Subcutaneous abdominal adipose tissue (tissue), 5 donors: ENCODE measurements at regions not wholly inside any gene's neighbourhood (a gene's known extent, or its start where the extent isn't known, plus 50 kb on each side); places are given as distances from the start of the nearest gene placed in this dataset.

Source experiments
- H3K27ac ChIP-seq: one replicate; pipeline ENCODE4 v1.7.0; 2013; ENCODE audit warnings: low read depth, mild to moderate bottlenecking, inconsistent platforms, low read length, moderate library complexity
- H3K27me3 ChIP-seq, 5 donors: one replicate each; pipeline ENCODE4 v1.7.0; 2013; ENCODE audit warnings: low read length in 5 of 5, inconsistent platforms in 1 of 5; ENCODE audit not compliant: control insufficient read depth in 5 of 5, insufficient read depth in 4 of 5
- H3K36me3 ChIP-seq, 5 donors: one replicate each; pipeline ENCODE4 v1.7.0; 2013; ENCODE audit warnings: low read length in 5 of 5; ENCODE audit not compliant: control insufficient read depth in 5 of 5, insufficient read depth in 5 of 5
- H3K4me1 ChIP-seq, 5 donors: one replicate each; pipeline ENCODE4 v1.7.0; 2013; ENCODE audit warnings: low read length in 5 of 5, mild to moderate bottlenecking in 3 of 5, moderate library complexity in 1 of 5; ENCODE audit not compliant: control insufficient read depth in 5 of 5, insufficient read depth in 5 of 5
- H3K4me3 ChIP-seq, 5 donors: one replicate each; pipeline ENCODE4 v1.7.0; 2013; ENCODE audit warnings: low read length in 5 of 5, low read depth in 1 of 5
- H3K9ac ChIP-seq, 5 donors: one replicate each; pipeline ENCODE4 v1.7.0; 2013; ENCODE audit warnings: low read length in 5 of 5, mild to moderate bottlenecking in 4 of 5, moderate library complexity in 3 of 5
- H3K9me3 ChIP-seq, 5 donors: one replicate each; pipeline ENCODE4 v1.7.0; 2013; ENCODE audit warnings: low read length in 5 of 5; ENCODE audit not compliant: control insufficient read depth in 5 of 5
- donor health status: healthy.
- donor health status: healthy.
- donor health status: healthy.
- donor health status: healthy.
- donor health status: healthy.

- no peak overlapping the region for H3K9ac ChIP-seq
- H3K4me3 ChIP-seq: no peak overlapping the region
- H3K4me1 ChIP-seq: peaks cover 3 to 10% (median 10%) of the 10 kb centered on the region in 5 donors
- H3K9me3 ChIP-seq: no peaks in the 10 kb centered on the region
- H3K36me3 ChIP-seq: no peaks in the 10 kb centered on the region
- peaks cover 0 to 2% (median 0%) of the 10 kb centered on the region in 5 donors for H3K27me3 ChIP-seq
- no peak overlapping the region for H3K27ac ChIP-seq
Observed at GRCh38 chr4:129358571-129358970, 262.6 kb downstream of the C4orf33 start.

- Histone ChIP-seq H3K9me3 (no peaks in the 10 kb centered on the region), H3K36me3 (no peaks in the 10 kb centered on the region), H3K27ac (no peak overlapping the region), H3K4me3 (no peak overlapping the region), H3K4me1 (peaks cover 3 to 10% (median 10%) of the 10 kb centered on the region in 5 donors), H3K27me3 (peaks cover 0 to 2% (median 0%) of the 10 kb centered on the region in 5 donors), H3K9ac (no peak overlapping the region)
Observed at GRCh38 chr4:129359461-129359860, 263.5 kb downstream of the C4orf33 start.

DNA sequence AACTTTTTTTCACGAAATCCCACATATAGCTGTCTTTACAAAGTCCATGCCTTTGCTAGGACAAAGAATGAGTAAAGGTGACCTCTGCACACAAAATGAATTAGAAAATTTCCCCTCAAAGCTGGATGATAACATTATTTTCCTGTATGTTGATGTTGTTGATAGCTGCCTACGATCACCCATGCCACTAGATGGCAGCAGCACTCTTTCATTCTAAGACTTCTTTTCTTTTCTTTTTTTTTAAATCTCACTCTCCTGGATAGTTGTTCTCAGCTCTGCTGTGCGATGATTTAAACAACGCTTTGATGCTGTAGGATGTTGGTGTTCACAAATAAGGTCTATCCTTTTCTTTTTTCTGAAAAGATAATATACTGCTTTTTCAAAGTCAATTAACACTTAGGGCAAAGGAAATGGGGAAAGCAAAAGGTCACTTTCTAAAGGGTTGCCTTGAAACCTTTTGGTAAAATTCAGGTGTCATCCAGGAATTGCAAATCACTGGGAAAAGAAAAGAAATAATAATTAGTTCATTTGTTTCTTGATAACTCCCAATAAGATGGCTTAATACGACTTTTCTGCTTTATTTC lies 266.8 kb downstream of the C4orf33 start:
- H3K9me3 ChIP-seq: no peaks in the 10 kb centered on the region
- no peak overlapping the region for H3K9ac ChIP-seq
- no peaks in the 10 kb centered on the region for H3K27me3 ChIP-seq
- H3K4me1 ChIP-seq: peaks cover 0 to 3% (median 0%) of the 10 kb centered on the region in 5 donors
- H3K4me3 ChIP-seq: no peak overlapping the region
- no peak overlapping the region for H3K27ac ChIP-seq
- no peaks in the 10 kb centered on the region for H3K36me3 ChIP-seq

DNA sequence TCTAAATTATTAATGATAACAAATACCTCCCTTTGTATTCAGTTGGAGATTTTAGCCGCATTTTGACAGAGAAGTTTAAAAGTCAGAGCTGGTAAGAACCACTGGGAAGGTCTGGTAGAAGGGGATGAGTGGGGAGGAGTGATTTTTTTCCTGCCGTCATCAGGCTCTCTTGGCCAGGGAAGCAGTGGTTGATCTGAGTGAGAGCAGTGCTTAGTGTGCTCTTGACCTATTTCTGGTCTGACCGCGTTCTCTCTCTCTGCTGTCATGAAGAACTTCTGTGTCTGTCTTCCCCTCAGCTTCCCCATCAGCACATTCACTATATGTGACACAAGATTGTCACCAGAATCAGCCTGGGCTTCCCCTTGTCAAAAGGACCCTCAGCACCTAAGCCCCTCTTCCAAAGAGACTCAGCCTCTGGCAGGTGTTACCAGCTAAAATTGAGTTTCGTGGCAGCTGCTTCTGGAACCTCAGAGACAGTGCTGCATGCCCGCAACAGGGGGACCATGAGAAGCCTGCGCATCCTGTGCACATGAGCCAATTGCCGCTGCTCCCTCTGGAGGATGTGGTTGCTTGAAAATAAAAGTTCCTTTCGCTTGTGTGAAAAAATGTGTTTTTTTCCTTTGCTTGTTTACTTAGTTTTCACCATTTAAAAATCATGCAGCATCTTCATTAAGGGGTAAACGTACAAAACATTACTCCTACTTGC lies 268.9 kb downstream of the C4orf33 start:
- Histone ChIP-seq H3K9ac (no peak overlapping the region), H3K27me3 (no peaks in the 10 kb centered on the region), H3K27ac (no peak overlapping the region), H3K4me3 (no peak overlapping the region), H3K4me1 (no peaks in the 10 kb centered on the region), H3K36me3 (no peaks in the 10 kb centered on the region), H3K9me3 (no peaks in the 10 kb centered on the region)

DNA sequence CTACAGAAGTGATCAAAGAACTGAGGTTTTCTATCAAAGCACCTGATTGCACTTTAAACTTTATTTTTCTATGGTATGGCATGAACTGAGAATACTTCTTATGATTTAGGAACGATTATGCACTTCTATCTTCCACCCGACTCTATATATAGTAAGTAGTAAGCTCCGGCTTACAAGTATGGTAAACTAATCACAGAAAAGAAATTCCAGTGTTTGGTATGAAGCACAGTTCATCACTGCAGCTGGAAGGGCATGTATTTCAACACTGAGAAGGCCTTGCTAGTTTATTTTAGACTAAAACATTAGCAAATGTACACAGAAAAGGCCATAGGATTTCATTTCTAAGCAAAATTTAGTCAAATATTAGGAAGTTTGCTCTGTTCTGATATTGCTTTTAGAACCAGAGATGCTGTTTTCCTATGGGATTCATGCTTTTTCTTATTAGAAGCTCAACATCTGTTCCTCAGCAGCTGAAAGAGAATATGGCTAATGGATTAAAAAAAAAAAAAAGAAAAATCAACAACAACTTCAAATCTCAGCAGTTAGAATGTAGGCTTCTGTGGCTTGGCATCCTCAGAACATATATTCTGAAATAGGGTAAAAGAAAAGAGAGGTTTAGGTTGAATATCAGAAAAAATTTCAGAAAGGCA lies 273.5 kb downstream of the C4orf33 start:
- Histone ChIP-seq H3K4me3 (no peak overlapping the region), H3K36me3 (no peaks in the 10 kb centered on the region), H3K9ac (no peak overlapping the region), H3K27me3 (no peaks in the 10 kb centered on the region), H3K4me1 (no peaks in the 10 kb centered on the region), H3K27ac (no peak overlapping the region), H3K9me3 (no peaks in the 10 kb centered on the region)

DNA sequence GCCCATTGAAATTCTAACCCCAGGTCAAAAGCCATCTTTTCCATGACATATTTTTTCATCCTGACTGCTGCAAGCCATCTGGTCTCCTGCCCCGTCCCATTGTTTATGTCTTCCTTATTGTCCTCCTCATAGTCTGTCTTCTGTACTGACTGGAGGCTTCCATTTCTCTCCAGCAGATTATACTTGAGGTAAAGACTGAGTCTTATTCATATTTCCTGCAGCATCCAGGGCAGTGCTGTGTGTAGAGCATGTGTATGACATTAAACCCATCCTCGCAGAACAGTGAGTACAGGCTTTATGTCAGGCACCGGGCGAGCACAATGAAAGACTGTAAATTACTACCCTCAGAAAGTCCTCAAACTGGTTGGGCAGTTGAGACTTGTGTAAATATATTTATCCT lies 275.1 kb downstream of the C4orf33 start:
- H3K9ac ChIP-seq: no peak overlapping the region
- no peak overlapping the region for H3K4me3 ChIP-seq
- H3K4me1 ChIP-seq: no peaks in the 10 kb centered on the region
- H3K36me3 ChIP-seq: no peaks in the 10 kb centered on the region
- no peaks in the 10 kb centered on the region for H3K27me3 ChIP-seq
- no peak overlapping the region for H3K27ac ChIP-seq
- H3K9me3 ChIP-seq: no peaks in the 10 kb centered on the region

DNA sequence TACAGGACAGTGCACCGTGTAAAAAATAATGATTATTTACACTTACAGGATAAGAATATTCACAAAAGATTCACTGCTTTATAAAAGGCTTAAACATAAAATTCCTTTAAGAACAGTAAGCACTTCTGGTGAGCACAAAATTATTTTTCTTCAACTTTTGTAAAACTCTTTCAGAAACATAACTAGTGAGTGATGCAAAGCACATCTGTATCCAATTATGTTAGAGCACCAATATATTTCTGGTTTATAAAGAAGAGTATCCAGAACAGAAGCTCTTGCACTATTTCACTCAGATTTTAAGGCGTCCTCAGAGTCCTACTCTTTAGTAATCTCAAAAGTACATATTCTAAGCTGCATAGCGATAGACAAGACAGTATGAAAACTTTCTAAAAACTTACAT lies 276.0 kb downstream of the C4orf33 start:
- H3K4me1 ChIP-seq: peaks cover 0 to 1% (median 0%) of the 10 kb centered on the region in 5 donors
- no peak overlapping the region for H3K4me3 ChIP-seq
- H3K9me3 ChIP-seq: no peaks in the 10 kb centered on the region
- H3K36me3 ChIP-seq: no peaks in the 10 kb centered on the region
- no peak overlapping the region for H3K9ac ChIP-seq
- H3K27me3 ChIP-seq: no peaks in the 10 kb centered on the region
- H3K27ac ChIP-seq: no peak overlapping the region

- Histone ChIP-seq H3K27ac (no peak overlapping the region), H3K4me1 (peaks cover 0 to 3% (median 0%) of the 10 kb centered on the region in 5 donors), H3K9ac (no peak overlapping the region), H3K27me3 (peaks cover 0 to 2% (median 0%) of the 10 kb centered on the region in 5 donors), H3K36me3 (no peaks in the 10 kb centered on the region), H3K9me3 (no peaks in the 10 kb centered on the region), H3K4me3 (no peak overlapping the region)
Observed at GRCh38 chr4:129377131-129377845, 281.3 kb downstream of the C4orf33 start.

DNA sequence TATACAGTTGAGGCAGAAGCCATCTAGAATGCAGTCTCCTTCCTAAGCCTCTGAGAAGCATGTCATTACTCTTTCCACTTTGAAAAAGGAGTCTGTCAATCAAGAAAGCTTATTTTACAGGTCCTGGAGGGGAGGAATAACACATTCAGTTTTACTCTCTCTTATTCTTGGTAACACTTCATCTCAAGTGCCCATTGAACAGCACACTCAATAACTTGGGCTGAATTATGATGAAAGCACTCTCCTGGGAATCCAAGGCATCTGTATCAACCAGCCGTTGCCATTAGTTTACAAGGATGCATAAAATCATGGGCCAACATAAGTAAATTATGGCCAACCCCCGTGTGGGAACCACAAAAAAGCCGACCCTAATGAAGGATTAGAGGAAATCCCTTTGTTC lies 282.4 kb downstream of the C4orf33 start:
- H3K4me1 ChIP-seq: peaks cover 0 to 3% (median 0%) of the 10 kb centered on the region in 5 donors
- no peak overlapping the region for H3K9ac ChIP-seq
- H3K27me3 ChIP-seq: peaks cover 0 to 2% (median 0%) of the 10 kb centered on the region in 5 donors
- no peak overlapping the region for H3K27ac ChIP-seq
- no peaks in the 10 kb centered on the region for H3K36me3 ChIP-seq
- H3K4me3 ChIP-seq: no peak overlapping the region
- no peaks in the 10 kb centered on the region for H3K9me3 ChIP-seq

GRCh38 chr4:129379429-129379828 lies 283.5 kb downstream of the C4orf33 start:
- Histone ChIP-seq H3K9ac (no peak overlapping the region), H3K4me1 (peaks cover 0 to 3% (median 0%) of the 10 kb centered on the region in 5 donors), H3K36me3 (no peaks in the 10 kb centered on the region), H3K27me3 (peaks cover 0 to 2% (median 0%) of the 10 kb centered on the region in 5 donors), H3K9me3 (no peaks in the 10 kb centered on the region), H3K4me3 (no peak overlapping the region), H3K27ac (no peak overlapping the region)
